ENCODE measurements at regions not wholly inside any gene's neighbourhood (a gene's known extent, or its start where the extent isn't known, plus 50 kb on each side); places are given as distances from the start of the nearest gene placed in this dataset.

DNA sequence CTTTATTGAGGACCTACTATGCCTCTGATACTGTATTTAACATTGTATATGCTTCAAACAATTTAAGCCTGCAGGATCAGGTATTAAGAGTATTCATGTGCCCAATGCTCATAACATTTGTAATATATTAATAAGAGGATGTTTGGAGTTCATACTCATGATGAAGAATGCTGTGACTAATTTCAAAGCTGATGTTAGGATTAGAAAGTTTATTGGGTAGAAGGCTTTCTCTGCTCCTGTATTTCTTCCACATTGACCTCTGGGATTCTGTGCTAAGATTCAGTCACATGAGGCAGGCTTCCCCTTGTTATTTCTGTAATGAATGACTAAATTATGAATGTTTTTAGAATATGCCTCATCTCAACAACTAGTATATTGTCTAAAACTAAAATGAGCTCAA is 456.4 kb downstream of the NFIB start:
- FAIRE-seq = no peak
- in situ Hi-C loops (cut with MboI) = no loop called here
- no peak for TF ChIP-seq ZNF622 (IDR thresholded peaks at IDR 0.05)
- TF ChIP-seq HDAC6 (IDR thresholded peaks at IDR 0.05; ENCODE audit: unreplicated experiment) = no peak
- TF ChIP-seq MYC (IDR thresholded peaks at IDR 0.05; ENCODE audit: insufficient read depth, insufficient read length, insufficient replicate concordance, low read length, severe bottlenecking) = no peak
- TF ChIP-seq, protein P1, sequence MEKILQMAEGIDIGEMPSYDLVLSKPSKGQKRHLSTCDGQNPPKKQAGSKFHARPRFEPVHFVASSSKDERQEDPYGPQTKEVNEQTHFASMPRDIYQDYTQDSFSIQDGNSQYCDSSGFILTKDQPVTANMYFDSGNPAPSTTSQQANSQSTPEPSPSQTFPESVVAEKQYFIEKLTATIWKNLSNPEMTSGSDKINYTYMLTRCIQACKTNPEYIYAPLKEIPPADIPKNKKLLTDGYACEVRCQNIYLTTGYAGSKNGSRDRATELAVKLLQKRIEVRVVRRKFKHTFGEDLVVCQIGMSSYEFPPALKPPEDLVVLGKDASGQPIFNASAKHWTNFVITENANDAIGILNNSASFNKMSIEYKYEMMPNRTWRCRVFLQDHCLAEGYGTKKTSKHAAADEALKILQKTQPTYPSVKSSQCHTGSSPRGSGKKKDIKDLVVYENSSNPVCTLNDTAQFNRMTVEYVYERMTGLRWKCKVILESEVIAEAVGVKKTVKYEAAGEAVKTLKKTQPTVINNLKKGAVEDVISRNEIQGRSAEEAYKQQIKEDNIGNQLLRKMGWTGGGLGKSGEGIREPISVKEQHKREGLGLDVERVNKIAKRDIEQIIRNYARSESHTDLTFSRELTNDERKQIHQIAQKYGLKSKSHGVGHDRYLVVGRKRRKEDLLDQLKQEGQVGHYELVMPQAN (conservative IDR thresholded peaks at IDR 0.05) = no peak
- no peak for TF ChIP-seq ATF7 (IDR thresholded peaks at IDR 0.05; ENCODE audit: low read depth)
- no peak for TF ChIP-seq E2F8 (IDR thresholded peaks at IDR 0.05; ENCODE audit: low read depth, partially characterized antibody)
- no peak for TF ChIP-seq USF2 (IDR thresholded peaks at IDR 0.05; ENCODE audit: borderline replicate concordance, low read depth, low read length)
- no peak for TF ChIP-seq POLR2AphosphoS2 (IDR thresholded peaks at IDR 0.05; ENCODE audit: low read depth, low read length)
- TF ChIP-seq MTA2 (IDR thresholded peaks at IDR 0.05; ENCODE audit: low read depth) = no peak
- no peak for TF ChIP-seq TCF12 (IDR thresholded peaks at IDR 0.05; ENCODE audit: low read depth, low read length)
- TF ChIP-seq NBN (IDR thresholded peaks at IDR 0.05) = no peak
- TF ChIP-seq, protein P2, sequence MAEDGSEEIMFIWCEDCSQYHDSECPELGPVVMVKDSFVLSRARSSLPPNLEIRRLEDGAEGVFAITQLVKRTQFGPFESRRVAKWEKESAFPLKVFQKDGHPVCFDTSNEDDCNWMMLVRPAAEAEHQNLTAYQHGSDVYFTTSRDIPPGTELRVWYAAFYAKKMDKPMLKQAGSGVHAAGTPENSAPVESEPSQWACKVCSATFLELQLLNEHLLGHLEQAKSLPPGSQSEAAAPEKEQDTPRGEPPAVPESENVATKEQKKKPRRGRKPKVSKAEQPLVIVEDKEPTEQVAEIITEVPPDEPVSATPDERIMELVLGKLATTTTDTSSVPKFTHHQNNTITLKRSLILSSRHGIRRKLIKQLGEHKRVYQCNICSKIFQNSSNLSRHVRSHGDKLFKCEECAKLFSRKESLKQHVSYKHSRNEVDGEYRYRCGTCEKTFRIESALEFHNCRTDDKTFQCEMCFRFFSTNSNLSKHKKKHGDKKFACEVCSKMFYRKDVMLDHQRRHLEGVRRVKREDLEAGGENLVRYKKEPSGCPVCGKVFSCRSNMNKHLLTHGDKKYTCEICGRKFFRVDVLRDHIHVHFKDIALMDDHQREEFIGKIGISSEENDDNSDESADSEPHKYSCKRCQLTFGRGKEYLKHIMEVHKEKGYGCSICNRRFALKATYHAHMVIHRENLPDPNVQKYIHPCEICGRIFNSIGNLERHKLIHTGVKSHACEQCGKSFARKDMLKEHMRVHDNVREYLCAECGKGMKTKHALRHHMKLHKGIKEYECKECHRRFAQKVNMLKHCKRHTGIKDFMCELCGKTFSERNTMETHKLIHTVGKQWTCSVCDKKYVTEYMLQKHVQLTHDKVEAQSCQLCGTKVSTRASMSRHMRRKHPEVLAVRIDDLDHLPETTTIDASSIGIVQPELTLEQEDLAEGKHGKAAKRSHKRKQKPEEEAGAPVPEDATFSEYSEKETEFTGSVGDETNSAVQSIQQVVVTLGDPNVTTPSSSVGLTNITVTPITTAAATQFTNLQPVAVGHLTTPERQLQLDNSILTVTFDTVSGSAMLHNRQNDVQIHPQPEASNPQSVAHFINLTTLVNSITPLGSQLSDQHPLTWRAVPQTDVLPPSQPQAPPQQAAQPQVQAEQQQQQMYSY (CRISPR knock-in tag; IDR thresholded peaks at IDR 0.05) = no peak
- no peak for TF ChIP-seq CHD1 (IDR thresholded peaks at IDR 0.05; ENCODE audit: low read depth, low read length)
- no peak for TF ChIP-seq KAT2A (conservative IDR thresholded peaks at IDR 0.05; ENCODE audit: control insufficient read depth, low read depth, low read length)

More for the DNA sequence above, 456.4 kb downstream of the NFIB start:
- no peaks in the 10 kb centered on the region for H3K79me2 ChIP-seq (ENCODE audit: control insufficient read depth, insufficient read depth, low read length)
- SMC1A ChIA-PET (ENCODE audit: uncharacterized antibody, unreplicated experiment) = no interaction called here
- H2AFZ ChIP-seq (ENCODE audit: control insufficient read depth, low read depth, low read length) = no peak overlapping the region
- H3K4me1 ChIP-seq (ENCODE audit: control insufficient read depth, insufficient read depth, low read length) = no peaks in the 10 kb centered on the region
- intact Hi-C loops (cut with micrococcal nuclease; ENCODE audit: unreplicated experiment) = no loop called here
- DNase-seq (ENCODE audit: low read depth, low spot score) (no peak), ATAC-seq (no peak)
- CTCF ChIA-PET = no interaction called here
- POLR2A ChIA-PET = no interaction called here
- H4K20me1 ChIP-seq (ENCODE audit: control insufficient read depth, insufficient read depth) = no peaks in the 10 kb centered on the region
- no peak overlapping the region for H3K4me2 ChIP-seq (ENCODE audit: control insufficient read depth, insufficient read depth)
- H3K4me3 ChIP-seq = no peak overlapping the region
- no peaks in the 10 kb centered on the region for H3K36me3 ChIP-seq (ENCODE audit: control insufficient read depth in 2 of 2, insufficient read depth in 2 of 2, low read length in 1 of 2)
- no peak overlapping the region for H3K27ac ChIP-seq (ENCODE audit: control insufficient read depth, insufficient read depth)
- RAD21 ChIA-PET (ENCODE audit: unreplicated experiment) = no interaction called here
- no peak overlapping the region for H3K9ac ChIP-seq (ENCODE audit: control insufficient read depth, insufficient read depth, low read length)
- no peaks in the 10 kb centered on the region for H3K9me3 ChIP-seq (replicated peaks; ENCODE audit: control insufficient read depth, insufficient read depth, low read length)
- no TSS peak for BruUV-seq (replicated peaks)
- no peaks in the 10 kb centered on the region for H3K27me3 ChIP-seq (replicated peaks in 1 of 2; ENCODE audit: control insufficient read depth in 2 of 2, insufficient read depth in 2 of 2, low read length in 1 of 2)
